ENCODE measurements at regions not wholly inside any gene's neighbourhood (a gene's known extent, or its start where the extent isn't known, plus 50 kb on each side); places are given as distances from the start of the nearest gene placed in this dataset.
"Not testable (repeated sequence)": the region's sequence is repeated elsewhere in the genome, so short reads cannot be mapped to it uniquely, and the experiment has no call there.

GRCh38 chr9:1536522-1537170 lies 478.5 kb upstream of the SMARCA2 start:
- POLR2A ChIA-PET, result no interaction called here
- no peaks in the 10 kb centered on the region for H3K4me1 Mint-ChIP-seq (ENCODE audit: low read depth)
- no peak for DNase-seq
- H3K27me3 Mint-ChIP-seq, result no peaks in the 10 kb centered on the region
- no peaks in the 10 kb centered on the region for H3K9me3 Mint-ChIP-seq
- no peaks in the 10 kb centered on the region for H3K36me3 Mint-ChIP-seq (ENCODE audit: low read depth)
- intact Hi-C loops (cut with micrococcal nuclease), result no loop called here
- CTCF ChIA-PET, result no interaction called here
- peak; percentile 34 for ATAC-seq
- H3K4me3 Mint-ChIP-seq, result no peak overlapping the region
- TF ChIP-seq CTCF (IDR thresholded peaks at IDR 0.05), result no peak
- H3K27ac Mint-ChIP-seq, result no peak overlapping the region

GRCh38 chr9:1538301-1538700 lies 476.8 kb upstream of the SMARCA2 start:
- intact Hi-C loops (cut with micrococcal nuclease), result no loop called here
- H3K9me3 Mint-ChIP-seq, result no peaks in the 10 kb centered on the region
- H3K4me3 Mint-ChIP-seq, result no peak overlapping the region
- DNase-seq, result no peak
- H3K36me3 Mint-ChIP-seq (ENCODE audit: low read depth), result no peaks in the 10 kb centered on the region
- H3K4me1 Mint-ChIP-seq (ENCODE audit: low read depth), result no peaks in the 10 kb centered on the region
- POLR2A ChIA-PET, result no interaction called here
- ATAC-seq, result no peak
- CTCF ChIA-PET, result no interaction called here
- H3K27ac Mint-ChIP-seq, result no peak overlapping the region
- TF ChIP-seq CTCF (IDR thresholded peaks at IDR 0.05), result no peak
- no peaks in the 10 kb centered on the region for H3K27me3 Mint-ChIP-seq

GRCh38 chr9:1539216-1539615 lies 475.9 kb upstream of the SMARCA2 start:
- H3K4me1 Mint-ChIP-seq (ENCODE audit: low read depth), result no peaks in the 10 kb centered on the region
- no peak overlapping the region for H3K27ac Mint-ChIP-seq
- H3K36me3 Mint-ChIP-seq (ENCODE audit: low read depth), result no peaks in the 10 kb centered on the region
- no peak for ATAC-seq
- H3K4me3 Mint-ChIP-seq, result no peak overlapping the region
- no peaks in the 10 kb centered on the region for H3K27me3 Mint-ChIP-seq
- no peak for TF ChIP-seq CTCF (IDR thresholded peaks at IDR 0.05)
- no peaks in the 10 kb centered on the region for H3K9me3 Mint-ChIP-seq
- CTCF ChIA-PET, result no interaction called here
- no peak for DNase-seq
- POLR2A ChIA-PET, result no interaction called here
- intact Hi-C loops (cut with micrococcal nuclease), result no loop called here

GRCh38 chr9:1550636-1551035 lies 464.5 kb upstream of the SMARCA2 start:
- DNase-seq (no peak), ATAC-seq (no peak)
- intact Hi-C loops (cut with micrococcal nuclease), result no loop called here
- ChIA-PET CTCF (no interaction called here), POLR2A (no interaction called here)
- TF ChIP-seq CTCF (IDR thresholded peaks at IDR 0.05), result no peak
- Mint-ChIP-seq H3K4me1 (ENCODE audit: low read depth) (no peaks in the 10 kb centered on the region), H3K27ac (no peak overlapping the region), H3K9me3 (peaks cover 1% of the 10 kb centered on the region), H3K4me3 (no peak overlapping the region), H3K36me3 (ENCODE audit: low read depth) (no peaks in the 10 kb centered on the region), H3K27me3 (peaks cover 2% of the 10 kb centered on the region)

GRCh38 chr9:1554081-1555035 lies 460.8 kb upstream of the SMARCA2 start:
- no peak overlapping the region for H3K4me3 Mint-ChIP-seq
- ChIA-PET POLR2A (no interaction called here), CTCF (no interaction called here)
- H3K27ac Mint-ChIP-seq, result no peak overlapping the region
- no peaks in the 10 kb centered on the region for H3K36me3 Mint-ChIP-seq (ENCODE audit: low read depth)
- TF ChIP-seq CTCF (IDR thresholded peaks at IDR 0.05), result no peak
- peaks cover 3% of the 10 kb centered on the region for H3K27me3 Mint-ChIP-seq
- intact Hi-C loops (cut with micrococcal nuclease), result no loop called here
- DNase-seq (no peak), ATAC-seq (no peak)
- H3K4me1 Mint-ChIP-seq (ENCODE audit: low read depth), result no peaks in the 10 kb centered on the region
- peaks cover 1% of the 10 kb centered on the region for H3K9me3 Mint-ChIP-seq

- H3K36me3 Mint-ChIP-seq (ENCODE audit: low read depth); H3K9me3 Mint-ChIP-seq; H3K27me3 Mint-ChIP-seq; H3K4me1 Mint-ChIP-seq (ENCODE audit: low read depth); H3K4me3 Mint-ChIP-seq; CTCF ChIA-PET; DNase-seq; POLR2A ChIA-PET; ATAC-seq; intact Hi-C loops (cut with micrococcal nuclease); H3K27ac Mint-ChIP-seq: not testable (repeated sequence)
Observed at GRCh38 chr9:1558666-1559065, 456.5 kb upstream of the SMARCA2 start.
